ENCODE measurements at regions not wholly inside any gene's neighbourhood (a gene's known extent, or its start where the extent isn't known, plus 50 kb on each side); places are given as distances from the start of the nearest gene placed in this dataset.

DNA sequence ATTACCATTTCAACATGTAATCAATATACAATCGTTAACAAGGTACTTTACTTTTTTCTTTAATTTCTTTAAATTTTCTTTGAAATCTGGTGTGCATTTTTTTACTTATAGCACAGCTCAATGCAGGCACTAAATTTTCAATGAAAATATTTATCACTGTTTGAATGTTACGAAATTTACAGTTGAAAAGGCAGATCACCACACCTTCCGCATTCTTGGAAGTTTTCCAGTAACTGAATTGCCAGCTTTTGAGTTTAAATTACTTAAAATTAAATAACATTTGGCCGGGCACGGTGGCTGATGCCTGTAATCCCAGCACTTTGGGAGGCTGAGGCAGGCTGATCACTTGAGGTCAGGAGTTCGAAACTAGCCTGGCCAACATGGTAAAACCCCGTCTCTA, 309.9 kb downstream of the BMP7 start:
- no peaks in the 10 kb centered on the region for H3K9me3 ChIP-seq (ENCODE audit: control insufficient read depth, low read depth, low read length)
- H2BK120ac ChIP-seq (ENCODE audit: low read depth, low read length, poor library complexity, severe bottlenecking), result no peak overlapping the region
- no peak overlapping the region for H2BK5ac ChIP-seq (ENCODE audit: insufficient read length, low read length)
- no peak overlapping the region for H3K4me2 ChIP-seq (ENCODE audit: insufficient read depth, insufficient read length, low read length)
- H3K27me3 ChIP-seq (ENCODE audit: insufficient read depth, low read length), result no peaks in the 10 kb centered on the region
- H2AFZ ChIP-seq (ENCODE audit: low read length), result no peak overlapping the region
- no peak overlapping the region for H3K18ac ChIP-seq (ENCODE audit: insufficient read length, low read depth, low read length)
- H3K23me2 ChIP-seq (ENCODE audit: insufficient read length, low read depth, low read length, poor library complexity, severe bottlenecking), result no peaks in the 10 kb centered on the region
- H3K9ac ChIP-seq (ENCODE audit: extremely low read depth, insufficient read length, low read length), result no peak overlapping the region
- Mint-ChIP-seq H3K36me3 (ENCODE audit: insufficient read depth in 1 of 3, low read depth in 3 of 3) (no peaks in the 10 kb centered on the region), H3K27ac (no peak overlapping the region), H3K27me3 (ENCODE audit: low read depth) (peaks cover 15% of the 10 kb centered on the region), H3K4me1 (peaks cover 22 to 41% of the 10 kb centered on the region in 2 experiments), H3K9me3 (no peaks in the 10 kb centered on the region), H3K4me3 (no peak overlapping the region)
- H3K4me1 ChIP-seq (ENCODE audit: insufficient read depth, low read length), result peaks cover 7% of the 10 kb centered on the region; the same call in 1 of the 2 replicates
- no peak overlapping the region for H3K4ac ChIP-seq (ENCODE audit: low read depth, low read length)
- no peak overlapping the region for H2BK15ac ChIP-seq (ENCODE audit: low read depth, low read length)
- H4K5ac ChIP-seq (ENCODE audit: insufficient read length, low read depth, low read length), result no peak overlapping the region
- no peak overlapping the region for H3K14ac ChIP-seq (ENCODE audit: insufficient read depth, low read length)
- no peak overlapping the region for H4K8ac ChIP-seq (replicated peaks; ENCODE audit: insufficient read length, low read depth, low read length)
- no peak overlapping the region for H3T11ph ChIP-seq (ENCODE audit: low read length)
- H4K91ac ChIP-seq (ENCODE audit: insufficient read length, low read depth, low read length), result no peak overlapping the region
- no peak overlapping the region for H2BK12ac ChIP-seq (ENCODE audit: insufficient read length, low read depth, low read length)
- H3K27ac ChIP-seq (ENCODE audit: insufficient read length, low read depth, low read length), result no peak overlapping the region
- TF ChIP-seq, protein P1, sequence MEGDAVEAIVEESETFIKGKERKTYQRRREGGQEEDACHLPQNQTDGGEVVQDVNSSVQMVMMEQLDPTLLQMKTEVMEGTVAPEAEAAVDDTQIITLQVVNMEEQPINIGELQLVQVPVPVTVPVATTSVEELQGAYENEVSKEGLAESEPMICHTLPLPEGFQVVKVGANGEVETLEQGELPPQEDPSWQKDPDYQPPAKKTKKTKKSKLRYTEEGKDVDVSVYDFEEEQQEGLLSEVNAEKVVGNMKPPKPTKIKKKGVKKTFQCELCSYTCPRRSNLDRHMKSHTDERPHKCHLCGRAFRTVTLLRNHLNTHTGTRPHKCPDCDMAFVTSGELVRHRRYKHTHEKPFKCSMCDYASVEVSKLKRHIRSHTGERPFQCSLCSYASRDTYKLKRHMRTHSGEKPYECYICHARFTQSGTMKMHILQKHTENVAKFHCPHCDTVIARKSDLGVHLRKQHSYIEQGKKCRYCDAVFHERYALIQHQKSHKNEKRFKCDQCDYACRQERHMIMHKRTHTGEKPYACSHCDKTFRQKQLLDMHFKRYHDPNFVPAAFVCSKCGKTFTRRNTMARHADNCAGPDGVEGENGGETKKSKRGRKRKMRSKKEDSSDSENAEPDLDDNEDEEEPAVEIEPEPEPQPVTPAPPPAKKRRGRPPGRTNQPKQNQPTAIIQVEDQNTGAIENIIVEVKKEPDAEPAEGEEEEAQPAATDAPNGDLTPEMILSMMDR (conservative IDR thresholded peaks at IDR 0.05), result no peak
- DNase-seq, result no peak
- H4K20me1 ChIP-seq (ENCODE audit: control insufficient read depth, insufficient read depth, insufficient read length), result no peaks in the 10 kb centered on the region
- H2BK20ac ChIP-seq (ENCODE audit: low read depth, low read length, poor library complexity, severe bottlenecking), result no peak overlapping the region
- no CpG with 5 or more reads among the region's 7 CpGs for WGBS (ENCODE audit: extremely low coverage, insufficient read length, low lambda C conversion rate)
- H3K79me1 ChIP-seq (ENCODE audit: insufficient read depth, low read depth, low read length, poor library complexity, severe bottlenecking), result no peaks in the 10 kb centered on the region
- no peak overlapping the region for H3K23ac ChIP-seq (ENCODE audit: insufficient read length, low read depth, low read length)
- H2AK5ac ChIP-seq (ENCODE audit: insufficient read length, low read length), result no peak overlapping the region
- H3K56ac ChIP-seq (ENCODE audit: insufficient read length, low read depth, low read length), result no peak overlapping the region
- H3K79me2 ChIP-seq (ENCODE audit: insufficient read depth, low read length), result no peaks in the 10 kb centered on the region
